ENCODE measurements at regions not wholly inside any gene's neighbourhood (a gene's known extent, or its start where the extent isn't known, plus 50 kb on each side); places are given as distances from the start of the nearest gene placed in this dataset.

DNA sequence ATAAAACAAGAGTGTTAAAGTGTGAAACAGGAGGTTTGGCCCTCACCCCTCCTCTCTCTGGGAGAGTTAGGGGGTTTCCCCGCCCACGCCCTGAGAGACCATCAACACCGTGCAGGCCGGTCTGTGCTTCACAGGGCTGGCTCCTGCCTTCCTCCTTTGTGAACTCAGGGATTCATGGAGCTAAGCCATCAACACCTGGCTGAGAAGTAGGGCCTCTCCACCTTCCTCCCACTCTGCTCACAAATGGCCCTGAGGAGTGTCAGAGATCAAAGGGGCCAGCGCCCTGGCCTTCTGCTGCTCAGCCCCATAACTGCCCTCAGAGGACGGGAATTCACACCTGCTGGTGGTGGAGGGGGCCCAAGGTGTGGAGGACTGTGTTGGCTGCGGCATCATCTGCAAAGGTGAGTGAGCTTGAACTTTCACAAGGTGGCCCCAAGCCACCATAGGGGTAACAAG is 88.6 kb downstream of the PSMB1 start:
- Histone ChIP-seq H3K27ac (replicated peaks) (no peak overlapping the region), H3K27me3 (ENCODE audit: insufficient read depth, poor library complexity, severe bottlenecking) (no peaks in the 10 kb centered on the region), H3K4me3 (replicated peaks; ENCODE audit: insufficient read depth, low read length) (no peak overlapping the region)
- no peak for DNase-seq (ENCODE audit: low read depth in 1 of 2, low spot score in 1 of 2)
- no peak for TF ChIP-seq CTCF (IDR thresholded peaks at IDR 0.05; ENCODE audit: insufficient read depth, low read length)
- no peak for TF ChIP-seq GABPA (IDR thresholded peaks at IDR 0.05; ENCODE audit: low read depth)
- no peak for TF ChIP-seq REST (IDR thresholded peaks at IDR 0.05; ENCODE audit: insufficient replicate concordance, low read depth)
- TF ChIP-seq POLR2AphosphoS5 (IDR thresholded peaks at IDR 0.05; ENCODE audit: low read depth) = no peak
- no peak for TF ChIP-seq SPI1 (IDR thresholded peaks at IDR 0.05; ENCODE audit: borderline replicate concordance, low read depth)

DNA sequence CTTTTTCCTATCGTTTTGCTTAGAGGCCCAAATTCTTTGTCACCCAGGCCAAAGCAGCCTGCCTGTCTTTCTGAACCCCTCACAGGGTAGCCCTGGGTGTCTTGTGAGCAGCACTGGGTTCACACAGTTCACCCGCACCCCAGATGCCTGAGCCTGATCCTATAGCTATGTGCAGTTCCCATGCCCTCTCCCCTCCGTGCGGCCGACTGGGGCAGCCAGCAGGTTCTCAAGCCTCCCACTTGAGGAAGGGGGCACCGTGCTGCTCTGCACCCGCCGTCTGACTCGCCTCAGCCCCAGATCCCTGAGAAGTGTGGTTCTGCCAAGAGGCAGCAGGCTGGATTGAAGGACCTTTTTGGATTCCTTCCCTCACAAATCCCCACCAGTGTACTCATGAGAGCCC is 89.0 kb downstream of the PSMB1 start:
- no peak for DNase-seq (ENCODE audit: low read depth in 1 of 2, low spot score in 1 of 2)
- no peaks in the 10 kb centered on the region for H3K27me3 ChIP-seq (ENCODE audit: insufficient read depth, poor library complexity, severe bottlenecking)
- TF ChIP-seq SPI1 (IDR thresholded peaks at IDR 0.05; ENCODE audit: borderline replicate concordance, low read depth) = no peak
- TF ChIP-seq GABPA (IDR thresholded peaks at IDR 0.05; ENCODE audit: low read depth) = no peak
- TF ChIP-seq REST (IDR thresholded peaks at IDR 0.05; ENCODE audit: insufficient replicate concordance, low read depth) = no peak
- TF ChIP-seq POLR2AphosphoS5 (IDR thresholded peaks at IDR 0.05; ENCODE audit: low read depth) = no peak
- TF ChIP-seq CTCF (IDR thresholded peaks at IDR 0.05; ENCODE audit: insufficient read depth, low read length) = no peak
- no peak overlapping the region for H3K27ac ChIP-seq (replicated peaks)
- no peak overlapping the region for H3K4me3 ChIP-seq (replicated peaks; ENCODE audit: insufficient read depth, low read length)

- Histone ChIP-seq H3K4me3 (replicated peaks; ENCODE audit: insufficient read depth, low read length) (no peak overlapping the region), H3K27me3 (ENCODE audit: insufficient read depth, poor library complexity, severe bottlenecking) (no peaks in the 10 kb centered on the region), H3K27ac (replicated peaks) (no peak overlapping the region)
- DNase-seq (ENCODE audit: low read depth in 1 of 2, low spot score in 1 of 2) = no peak
- TF ChIP-seq REST (IDR thresholded peaks at IDR 0.05; ENCODE audit: insufficient replicate concordance, low read depth) (no peak), POLR2AphosphoS5 (IDR thresholded peaks at IDR 0.05; ENCODE audit: low read depth) (no peak), GABPA (IDR thresholded peaks at IDR 0.05; ENCODE audit: low read depth) (no peak), SPI1 (IDR thresholded peaks at IDR 0.05; ENCODE audit: borderline replicate concordance, low read depth) (no peak)
Observed at GRCh38 chr6:170463101-170463721, 89.9 kb downstream of the PSMB1 start.

All from HL-60 (cell line).